IMR-90 (cell line): ENCODE measurements at regions not wholly inside any gene's neighbourhood (a gene's known extent, or its start where the extent isn't known, plus 50 kb on each side); places are given as distances from the start of the nearest gene placed in this dataset.
"Not testable (repeated sequence)": the region's sequence is repeated elsewhere in the genome, so short reads cannot be mapped to it uniquely, and the experiment has no call there.

Experiments used
- ATAC-seq: fragments of 200-7000 bp; cut with Tn5 transposase; 2 replicates; pipeline ENCODE4 v1.9.1; 2020; ENCODE audit warnings: low read depth, mild to moderate bottlenecking, moderate library complexity
- BruUV-seq: library from RNA; stranded (reverse); fragments of 400-500 nt; replicated peaks from 2 replicates; lab custom pipeline; 2021; lab: Mats Ljungman, UMichigan
- CTCF ChIA-PET: fragments of 300-600 bp; formaldehyde crosslinking; extraction: SDS; loops from one replicate; lab custom pipeline; 2021; ENCODE audit warnings: antibody characterized with exemption; lab: Yijun Ruan, JAX
- POLR2A ChIA-PET: fragments of 300-600 bp; sonication (Branson Sonifier 250); formaldehyde crosslinking; loops from one replicate; lab custom pipeline; 2022; ENCODE audit warnings: antibody characterized with exemption; ENCODE audit not compliant: unreplicated experiment; lab: Charles Lee
- DNase-seq: peaks from one replicate; pipeline ENCODE4 v3.0.0; 2013
- H2AFZ ChIP-seq: replicated peaks from 2 replicates; pipeline ENCODE3; 2013; ENCODE audit warnings: low read length, mild to moderate bottlenecking; ENCODE audit not compliant: poor library complexity
- H2AK5ac ChIP-seq: 2 replicates; pipeline ENCODE4 v1.6.1; 2013; ENCODE audit warnings: low read depth, low read length, inconsistent platforms
- H2AK9ac ChIP-seq: replicated peaks from 2 replicates; pipeline ENCODE3; 2013; ENCODE audit warnings: mild to moderate bottlenecking, low read depth, low read length, moderate library complexity; ENCODE audit not compliant: poor library complexity
- H2BK120ac ChIP-seq: 2 replicates; pipeline ENCODE4 v1.6.1; 2013; ENCODE audit warnings: low read depth, low read length, inconsistent platforms
- H2BK15ac ChIP-seq: 3 replicates; pipeline ENCODE4 v1.6.1; 2013; ENCODE audit warnings: low read depth, low read length, inconsistent platforms
- H2BK20ac ChIP-seq: 2 replicates; pipeline ENCODE4 v1.6.1; 2013; ENCODE audit warnings: low read depth, mild to moderate bottlenecking, inconsistent platforms, low read length, moderate library complexity
- H2BK5ac ChIP-seq: 2 replicates; pipeline ENCODE4 v1.6.1; 2013; ENCODE audit warnings: mild to moderate bottlenecking, low read depth, low read length, inconsistent platforms; ENCODE audit not compliant: poor library complexity, severe bottlenecking
- H3K14ac ChIP-seq: replicated peaks from 2 replicates; pipeline ENCODE4 v1.6.1; 2013; ENCODE audit warnings: low read depth, low read length, inconsistent platforms
- H3K18ac ChIP-seq: 2 replicates; pipeline ENCODE4 v1.6.1; 2013; ENCODE audit warnings: low read depth, low read length, control low read depth
- H3K23ac ChIP-seq: 2 replicates; pipeline ENCODE4 v1.6.1; 2013; ENCODE audit warnings: low read depth, low read length, inconsistent platforms
- H3K27ac ChIP-seq: 2 replicates; pipeline ENCODE4 v1.5.1; 2013; ENCODE audit warnings: mild to moderate bottlenecking, control low read depth, low read length; ENCODE audit not compliant: insufficient read depth
- H3K27me3 ChIP-seq: 2 replicates; pipeline ENCODE4 v1.6.1; 2013; ENCODE audit warnings: low read length; ENCODE audit not compliant: control insufficient read depth, insufficient read depth
- H3K36me3 ChIP-seq: 2 replicates; pipeline ENCODE4 v1.6.1; 2013; ENCODE audit warnings: low read length, mixed read lengths; ENCODE audit not compliant: control insufficient read depth, insufficient read depth
- H3K4ac ChIP-seq: 2 replicates; pipeline ENCODE4 v1.6.1; 2013; ENCODE audit warnings: low read depth, low read length, inconsistent platforms
- H3K4me1 ChIP-seq: 2 replicates; pipeline ENCODE4 v1.6.1; 2013; ENCODE audit warnings: low read length, mixed read lengths; ENCODE audit not compliant: control insufficient read depth, insufficient read depth
- H3K4me2 ChIP-seq: 2 replicates; pipeline ENCODE4 v1.6.1; 2013; ENCODE audit warnings: low read depth, mild to moderate bottlenecking, control low read depth, low read length, moderate library complexity
- H3K4me3 ChIP-seq: 2 replicates; pipeline ENCODE4 v1.5.1; 2013; ENCODE audit warnings: low read depth, mild to moderate bottlenecking, control low read depth, low read length, moderate library complexity; ENCODE audit not compliant: insufficient read depth
- H3K56ac ChIP-seq: 2 replicates; pipeline ENCODE4 v1.6.1; 2013; ENCODE audit warnings: low read length, inconsistent platforms; ENCODE audit not compliant: insufficient read depth; ENCODE audit errors: extremely low read depth
- H3K79me1 ChIP-seq, 2 experiments: 2 replicates each; pipeline ENCODE4 v1.6.1; 2013; ENCODE audit warnings: low read length in 2 of 2, inconsistent platforms in 1 of 2, low read depth in 1 of 2
- H3K9ac ChIP-seq: 2 replicates; pipeline ENCODE4 v1.6.1; 2013; ENCODE audit warnings: low read depth, low read length, control low read depth
- H3K9me1 ChIP-seq: 2 replicates; pipeline ENCODE4 v1.6.1; 2013; ENCODE audit warnings: low read length, inconsistent platforms; ENCODE audit not compliant: insufficient read depth
- H3K9me3 ChIP-seq: 2 replicates; pipeline ENCODE4 v1.6.1; 2013; ENCODE audit warnings: low read length; ENCODE audit not compliant: control insufficient read depth, insufficient read depth
- H4K20me1 ChIP-seq: 2 replicates; pipeline ENCODE4 v1.6.1; 2013; ENCODE audit warnings: low read length, inconsistent platforms; ENCODE audit not compliant: insufficient read depth
- H4K5ac ChIP-seq: 2 replicates; pipeline ENCODE4 v1.6.1; 2013; ENCODE audit warnings: mild to moderate bottlenecking, low read depth, low read length, control low read depth
- H4K8ac ChIP-seq, 2 experiments: 2 replicates each; pipeline ENCODE4 v1.6.1; 2013; ENCODE audit warnings: low read depth in 2 of 2, low read length in 2 of 2, control low read depth in 1 of 2, inconsistent platforms in 1 of 2
- H4K91ac ChIP-seq: 2 replicates; pipeline ENCODE4 v1.6.1; 2013; ENCODE audit warnings: low read depth, low read length, inconsistent platforms; ENCODE audit not compliant: insufficient read depth
- WGBS, 2 experiments: methylation state at CpG; one replicate each; pipeline versions ENCODE4 v1.1.5 to v1.1.7; 2013; ENCODE audit warnings: missing lambda C conversion rate in 2 of 2; ENCODE audit not compliant: insufficient read length in 1 of 2; ENCODE audit errors: extremely low coverage in 2 of 2; 5-methylcytosine and 5-hydroxymethylcytosine counted together
- dilution Hi-C: fragments of 300-500 bp; cut with HindIII; formaldehyde crosslinking; loops from one replicate; pipeline ENCODE4 v1.14.3; 2018; ENCODE audit warnings: low sequenced_read_pairs; ENCODE audit not compliant: unreplicated experiment
- in situ Hi-C: fragments of 300-500 bp; cut with MboI; formaldehyde crosslinking; loops from 3 replicates; pipeline ENCODE4 v1.14.3; 2019; ENCODE audit warnings: low sequenced_read_pairs, inconsistent platforms, mixed read lengths
- intact Hi-C: fragments of 100-400 bp; cut with micrococcal nuclease; formaldehyde crosslinking; loops from 2 replicates; pipeline ENCODE4 v1.10.0; 2022

DNA sequence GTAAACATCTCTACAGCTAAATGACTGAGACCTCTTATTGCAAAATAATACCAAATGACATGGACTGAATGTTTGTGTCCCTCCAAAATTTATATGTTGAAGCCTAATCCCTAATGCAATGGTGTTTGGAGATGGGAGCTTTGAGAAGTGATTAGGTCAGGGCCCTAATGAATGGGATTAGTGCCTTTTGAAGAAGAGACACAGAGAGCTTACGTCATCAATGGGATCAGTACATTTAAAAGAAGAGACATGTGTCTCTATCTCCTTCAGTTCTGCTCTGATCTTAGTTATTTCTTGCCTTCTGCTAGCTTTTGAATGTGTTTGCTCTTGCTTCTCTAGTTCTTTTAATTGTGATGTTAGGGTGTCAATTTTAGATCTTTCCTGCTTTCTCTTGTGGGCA, 301.6 kb upstream of the FSTL5 start:
- H3K56ac ChIP-seq, H3K4me3 ChIP-seq, H3K4me1 ChIP-seq, H3K14ac ChIP-seq, H2AK9ac ChIP-seq, DNase-seq, H2BK5ac ChIP-seq, POLR2A ChIA-PET, ATAC-seq, H3K79me1 ChIP-seq, in situ Hi-C loops, H2BK20ac ChIP-seq, intact Hi-C loops, H4K5ac ChIP-seq, H3K18ac ChIP-seq, dilution Hi-C loops, H3K4ac ChIP-seq, H3K9ac ChIP-seq, H3K9me1 ChIP-seq, CTCF ChIA-PET, H3K36me3 ChIP-seq, H3K27me3 ChIP-seq, BruUV-seq, H3K9me3 ChIP-seq, H4K91ac ChIP-seq, H3K27ac ChIP-seq, H4K8ac ChIP-seq, H4K20me1 ChIP-seq, H2AFZ ChIP-seq, H2BK15ac ChIP-seq, H2AK5ac ChIP-seq, H3K23ac ChIP-seq, H3K4me2 ChIP-seq, H2BK120ac ChIP-seq: not testable (repeated sequence)
- no CpG with 5 or more reads among the region's 1 CpG for whole genome bisulfite sequencing, 2 experiments
